ENCODE measurements at regions not wholly inside any gene's neighbourhood (a gene's known extent, or its start where the extent isn't known, plus 50 kb on each side); places are given as distances from the start of the nearest gene placed in this dataset.

DNA sequence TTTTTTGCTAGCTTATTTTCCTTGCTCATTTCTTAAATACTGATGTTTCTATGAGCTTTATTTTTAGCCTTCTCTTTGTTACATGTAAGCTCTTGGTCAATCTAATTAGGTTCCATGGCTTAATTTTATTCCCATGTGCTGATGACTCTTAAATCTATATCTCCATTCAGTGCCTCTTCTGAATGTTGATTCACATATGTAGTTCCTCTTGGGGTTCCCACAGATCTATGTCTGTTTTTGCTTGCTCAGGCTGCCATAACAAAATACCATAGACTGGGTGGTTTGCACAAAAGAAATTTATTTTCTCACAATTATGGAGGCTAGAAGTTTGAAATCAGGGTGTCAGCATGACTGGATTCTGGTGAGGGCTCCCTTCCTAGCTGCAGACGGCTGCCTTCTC is 58.3 kb upstream of the PLA2G4A start:
- Histone ChIP-seq H2AFZ (ENCODE audit: low read depth) (no peak overlapping the region), H3K27me3 (ENCODE audit: insufficient read depth) (no peaks in the 10 kb centered on the region; the same call in 1 of the 2 replicates), H3F3A (replicated peaks; ENCODE audit: insufficient read depth) (no peaks in the 10 kb centered on the region), H3K79me2 (ENCODE audit: insufficient read depth) (no peaks in the 10 kb centered on the region), H3K4me2 (no peak overlapping the region), H3K9ac (no peak overlapping the region), H3K27ac (ENCODE audit: low read depth in 2 of 2, low read length in 1 of 2) (no peak overlapping the region), H3K9me2 (no peaks in the 10 kb centered on the region), H3K9me3 (no peaks in the 10 kb centered on the region), H3K36me3 (replicated peaks in 1 of 2; ENCODE audit: control insufficient read depth in 1 of 2, insufficient read depth in 2 of 2, low read length in 1 of 2) (no peaks in the 10 kb centered on the region), H4K20me1 (ENCODE audit: insufficient read depth) (no peaks in the 10 kb centered on the region), H3K4me1 (ENCODE audit: control insufficient read depth in 1 of 2, insufficient read depth in 2 of 2, low read depth in 1 of 2, low read length in 1 of 2) (no peaks in the 10 kb centered on the region), H3K4me3 (ENCODE audit: low read depth in 2 of 2, low read length in 1 of 2) (no peak overlapping the region)
- ChIA-PET CTCF (no interaction called here), POLR2A (no interaction called here)
- TF ChIP-seq, protein P1, sequence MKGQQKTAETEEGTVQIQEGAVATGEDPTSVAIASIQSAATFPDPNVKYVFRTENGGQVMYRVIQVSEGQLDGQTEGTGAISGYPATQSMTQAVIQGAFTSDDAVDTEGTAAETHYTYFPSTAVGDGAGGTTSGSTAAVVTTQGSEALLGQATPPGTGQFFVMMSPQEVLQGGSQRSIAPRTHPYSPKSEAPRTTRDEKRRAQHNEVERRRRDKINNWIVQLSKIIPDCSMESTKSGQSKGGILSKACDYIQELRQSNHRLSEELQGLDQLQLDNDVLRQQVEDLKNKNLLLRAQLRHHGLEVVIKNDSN (IDR thresholded peaks at IDR 0.05; ENCODE audit: borderline replicate concordance, low read depth) = no peak
- TF ChIP-seq FOXM1 (IDR thresholded peaks at IDR 0.05; ENCODE audit: low read depth) (no peak), RXRA (IDR thresholded peaks at IDR 0.05; ENCODE audit: borderline replicate concordance, low read depth) (no peak), SMC3 (IDR thresholded peaks at IDR 0.05; ENCODE audit: low read depth, low read length) (no peak), JUND (IDR thresholded peaks at IDR 0.05) (no peak), GATA2 (CRISPR knock-in tag; IDR thresholded peaks at IDR 0.05) (no peak), NRF1 (IDR thresholded peaks at IDR 0.05; ENCODE audit: low read depth, low read length) (no peak), TCF12 (IDR thresholded peaks at IDR 0.05) (no peak), TAF1 (IDR thresholded peaks at IDR 0.05; ENCODE audit: borderline replicate concordance, low read depth, low read length) (no peak), YY1 (IDR thresholded peaks at IDR 0.05; ENCODE audit: low read depth) (no peak), FOSL2 (IDR thresholded peaks at IDR 0.05; ENCODE audit: borderline replicate concordance, low read depth) (no peak), POLR2AphosphoS5 (IDR thresholded peaks at IDR 0.05; ENCODE audit: low read depth, low read length) (no peak), EP300 (IDR thresholded peaks at IDR 0.05; ENCODE audit: borderline replicate concordance in 1 of 2, low read depth in 1 of 2, low read length in 1 of 2) (no peak), FOXJ3 (CRISPR knock-in tag; IDR thresholded peaks at IDR 0.05) (no peak), MXI1 (IDR thresholded peaks at IDR 0.05; ENCODE audit: low read depth, low read length) (no peak)
- TF ChIP-seq, protein P2, sequence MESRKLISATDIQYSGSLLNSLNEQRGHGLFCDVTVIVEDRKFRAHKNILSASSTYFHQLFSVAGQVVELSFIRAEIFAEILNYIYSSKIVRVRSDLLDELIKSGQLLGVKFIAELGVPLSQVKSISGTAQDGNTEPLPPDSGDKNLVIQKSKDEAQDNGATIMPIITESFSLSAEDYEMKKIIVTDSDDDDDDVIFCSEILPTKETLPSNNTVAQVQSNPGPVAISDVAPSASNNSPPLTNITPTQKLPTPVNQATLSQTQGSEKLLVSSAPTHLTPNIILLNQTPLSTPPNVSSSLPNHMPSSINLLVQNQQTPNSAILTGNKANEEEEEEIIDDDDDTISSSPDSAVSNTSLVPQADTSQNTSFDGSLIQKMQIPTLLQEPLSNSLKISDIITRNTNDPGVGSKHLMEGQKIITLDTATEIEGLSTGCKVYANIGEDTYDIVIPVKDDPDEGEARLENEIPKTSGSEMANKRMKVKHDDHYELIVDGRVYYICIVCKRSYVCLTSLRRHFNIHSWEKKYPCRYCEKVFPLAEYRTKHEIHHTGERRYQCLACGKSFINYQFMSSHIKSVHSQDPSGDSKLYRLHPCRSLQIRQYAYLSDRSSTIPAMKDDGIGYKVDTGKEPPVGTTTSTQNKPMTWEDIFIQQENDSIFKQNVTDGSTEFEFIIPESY (IDR thresholded peaks at IDR 0.05; ENCODE audit: borderline replicate concordance, low read depth) = no peak
- TF ChIP-seq, protein P3, sequence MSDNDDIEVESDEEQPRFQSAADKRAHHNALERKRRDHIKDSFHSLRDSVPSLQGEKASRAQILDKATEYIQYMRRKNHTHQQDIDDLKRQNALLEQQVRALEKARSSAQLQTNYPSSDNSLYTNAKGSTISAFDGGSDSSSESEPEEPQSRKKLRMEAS (IDR thresholded peaks at IDR 0.05; ENCODE audit: low read depth) = no peak
- TF ChIP-seq, protein P4, sequence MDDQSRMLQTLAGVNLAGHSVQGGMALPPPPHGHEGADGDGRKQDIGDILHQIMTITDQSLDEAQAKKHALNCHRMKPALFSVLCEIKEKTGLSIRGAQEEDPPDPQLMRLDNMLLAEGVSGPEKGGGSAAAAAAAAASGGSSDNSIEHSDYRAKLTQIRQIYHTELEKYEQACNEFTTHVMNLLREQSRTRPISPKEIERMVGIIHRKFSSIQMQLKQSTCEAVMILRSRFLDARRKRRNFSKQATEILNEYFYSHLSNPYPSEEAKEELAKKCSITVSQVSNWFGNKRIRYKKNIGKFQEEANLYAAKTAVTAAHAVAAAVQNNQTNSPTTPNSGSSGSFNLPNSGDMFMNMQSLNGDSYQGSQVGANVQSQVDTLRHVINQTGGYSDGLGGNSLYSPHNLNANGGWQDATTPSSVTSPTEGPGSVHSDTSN (IDR thresholded peaks at IDR 0.05) = no peak
- TF ChIP-seq, protein P5, sequence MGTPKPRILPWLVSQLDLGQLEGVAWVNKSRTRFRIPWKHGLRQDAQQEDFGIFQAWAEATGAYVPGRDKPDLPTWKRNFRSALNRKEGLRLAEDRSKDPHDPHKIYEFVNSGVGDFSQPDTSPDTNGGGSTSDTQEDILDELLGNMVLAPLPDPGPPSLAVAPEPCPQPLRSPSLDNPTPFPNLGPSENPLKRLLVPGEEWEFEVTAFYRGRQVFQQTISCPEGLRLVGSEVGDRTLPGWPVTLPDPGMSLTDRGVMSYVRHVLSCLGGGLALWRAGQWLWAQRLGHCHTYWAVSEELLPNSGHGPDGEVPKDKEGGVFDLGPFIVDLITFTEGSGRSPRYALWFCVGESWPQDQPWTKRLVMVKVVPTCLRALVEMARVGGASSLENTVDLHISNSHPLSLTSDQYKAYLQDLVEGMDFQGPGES (IDR thresholded peaks at IDR 0.05; ENCODE audit: low read depth, low read length) = no peak
- 39% methylated on average over 1 of the region's 1 CpG for WGBS (ENCODE audit: low lambda C conversion rate)
- no peak for DNase-seq

Data from SK-N-SH (cell line).